ENCODE measurements at regions not wholly inside any gene's neighbourhood (a gene's known extent, or its start where the extent isn't known, plus 50 kb on each side); places are given as distances from the start of the nearest gene placed in this dataset.

DNA sequence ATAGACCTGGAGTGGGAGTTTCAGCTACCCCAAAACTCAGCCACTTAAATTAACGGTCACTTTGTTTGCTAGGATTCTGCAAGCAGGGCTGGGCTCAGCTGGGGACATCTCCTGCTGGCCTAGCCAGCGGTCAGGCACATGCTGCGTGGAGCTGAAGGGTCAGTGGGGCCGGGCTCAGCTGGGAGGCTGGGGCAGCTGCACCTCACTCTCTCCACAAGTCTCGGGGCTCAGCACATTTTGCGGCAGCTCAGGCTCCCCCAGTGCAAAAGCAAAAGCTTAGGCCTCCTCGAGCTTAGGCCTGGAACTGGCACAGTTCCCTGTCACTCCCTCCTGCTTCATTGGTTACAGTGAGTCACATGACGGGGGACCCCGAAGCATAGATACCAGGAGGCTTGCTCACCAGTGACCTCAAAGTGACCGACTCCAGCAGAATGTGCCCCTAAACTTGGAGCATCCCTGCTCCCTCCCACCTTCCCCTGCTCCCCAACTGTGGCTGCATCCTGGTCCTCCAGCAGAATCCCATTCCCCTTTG, 80.6 kb upstream of the CST7 start:
- no peak overlapping the region for H3K27ac Mint-ChIP-seq
- H3K27me3 Mint-ChIP-seq (ENCODE audit: low read depth, poor library complexity) = peaks cover 17% of the 10 kb centered on the region
- TF ChIP-seq, protein P1, sequence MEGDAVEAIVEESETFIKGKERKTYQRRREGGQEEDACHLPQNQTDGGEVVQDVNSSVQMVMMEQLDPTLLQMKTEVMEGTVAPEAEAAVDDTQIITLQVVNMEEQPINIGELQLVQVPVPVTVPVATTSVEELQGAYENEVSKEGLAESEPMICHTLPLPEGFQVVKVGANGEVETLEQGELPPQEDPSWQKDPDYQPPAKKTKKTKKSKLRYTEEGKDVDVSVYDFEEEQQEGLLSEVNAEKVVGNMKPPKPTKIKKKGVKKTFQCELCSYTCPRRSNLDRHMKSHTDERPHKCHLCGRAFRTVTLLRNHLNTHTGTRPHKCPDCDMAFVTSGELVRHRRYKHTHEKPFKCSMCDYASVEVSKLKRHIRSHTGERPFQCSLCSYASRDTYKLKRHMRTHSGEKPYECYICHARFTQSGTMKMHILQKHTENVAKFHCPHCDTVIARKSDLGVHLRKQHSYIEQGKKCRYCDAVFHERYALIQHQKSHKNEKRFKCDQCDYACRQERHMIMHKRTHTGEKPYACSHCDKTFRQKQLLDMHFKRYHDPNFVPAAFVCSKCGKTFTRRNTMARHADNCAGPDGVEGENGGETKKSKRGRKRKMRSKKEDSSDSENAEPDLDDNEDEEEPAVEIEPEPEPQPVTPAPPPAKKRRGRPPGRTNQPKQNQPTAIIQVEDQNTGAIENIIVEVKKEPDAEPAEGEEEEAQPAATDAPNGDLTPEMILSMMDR (IDR thresholded peaks at IDR 0.05) = no peak
- peaks cover 5% of the 10 kb centered on the region for H3K36me3 Mint-ChIP-seq (ENCODE audit: low read depth)
- peaks cover 28% of the 10 kb centered on the region for H3K4me1 Mint-ChIP-seq
- peaks cover 38% of the 10 kb centered on the region for H3K9me3 Mint-ChIP-seq
- no peak for DNase-seq
- no peak overlapping the region for H3K4me3 Mint-ChIP-seq

DNA sequence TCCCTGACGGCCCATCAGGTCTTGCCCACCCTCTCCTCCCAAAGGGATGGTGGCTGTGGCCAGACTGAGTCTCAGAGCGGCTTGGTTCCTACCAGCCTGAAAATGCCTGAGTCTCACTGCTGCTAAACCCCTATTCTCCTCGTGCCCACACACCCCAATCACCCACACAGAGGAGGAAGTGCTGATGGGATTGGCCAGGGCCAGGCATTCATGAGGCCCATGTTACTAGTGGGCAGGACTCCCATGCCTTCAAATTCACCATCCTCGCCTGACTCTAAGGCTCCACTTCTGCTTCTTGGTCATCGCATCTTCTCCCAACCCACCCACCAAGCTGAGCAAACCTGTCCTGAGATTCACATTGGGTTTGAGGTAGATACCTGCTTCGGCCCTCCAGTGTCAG, 80.1 kb upstream of the CST7 start:
- peaks cover 33% of the 10 kb centered on the region for H3K4me1 Mint-ChIP-seq
- peaks cover 33% of the 10 kb centered on the region for H3K9me3 Mint-ChIP-seq
- TF ChIP-seq, protein P1 (IDR thresholded peaks at IDR 0.05) = no peak
- peaks cover 17% of the 10 kb centered on the region for H3K27me3 Mint-ChIP-seq (ENCODE audit: low read depth, poor library complexity)
- no peak for DNase-seq
- H3K27ac Mint-ChIP-seq = no peak overlapping the region
- peaks cover 3% of the 10 kb centered on the region for H3K36me3 Mint-ChIP-seq (ENCODE audit: low read depth)
- no peak overlapping the region for H3K4me3 Mint-ChIP-seq

DNA sequence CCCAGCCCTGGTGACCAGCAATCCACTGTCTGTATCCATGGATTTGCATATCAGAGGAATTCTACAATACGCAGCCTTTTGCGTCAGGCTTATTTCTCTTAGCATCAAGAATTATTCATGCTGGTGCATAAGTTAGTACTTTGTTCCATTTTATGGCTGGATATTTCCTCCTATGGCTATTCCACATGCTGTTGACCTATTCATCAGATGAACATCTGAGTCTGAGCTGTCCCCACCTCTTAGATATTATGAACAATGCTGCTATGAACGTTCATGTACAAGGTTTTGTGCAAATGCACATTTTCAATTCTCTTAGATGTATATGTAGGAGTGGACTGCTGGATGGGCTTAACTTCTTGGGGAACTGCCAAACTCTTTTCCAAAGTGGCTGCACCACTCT, 79.0 kb upstream of the CST7 start:
- H3K36me3 Mint-ChIP-seq (ENCODE audit: low read depth) = no peaks in the 10 kb centered on the region
- TF ChIP-seq, protein P1 (IDR thresholded peaks at IDR 0.05) = no peak
- peaks cover 27% of the 10 kb centered on the region for H3K27me3 Mint-ChIP-seq (ENCODE audit: low read depth, poor library complexity)

DNA sequence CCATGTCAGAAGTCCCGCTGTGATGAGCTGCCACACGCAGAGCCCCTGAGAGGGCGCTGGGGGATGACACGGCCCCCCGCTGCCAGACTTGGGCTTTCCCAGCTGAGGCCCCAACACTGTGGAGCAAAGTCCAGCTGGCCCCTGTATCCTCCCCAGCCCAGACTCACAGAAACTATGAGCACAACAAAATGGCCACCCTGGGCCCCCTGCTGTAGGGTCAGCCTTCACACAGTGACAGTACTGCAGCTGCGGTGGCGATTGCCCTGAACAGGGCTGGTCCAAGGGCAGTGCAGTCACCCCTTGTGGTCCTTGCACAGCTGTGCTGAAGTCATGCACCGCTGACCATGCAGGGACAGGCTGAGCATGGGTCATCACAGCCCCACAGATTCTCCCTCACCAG, 78.2 kb upstream of the CST7 start:
- peaks cover 40% of the 10 kb centered on the region for H3K4me1 Mint-ChIP-seq
- no peaks in the 10 kb centered on the region for H3K36me3 Mint-ChIP-seq (ENCODE audit: low read depth)
- peak overlapping the region; percentile 40 for H3K4me3 Mint-ChIP-seq
- peak overlapping the region; percentile 44 for H3K27ac Mint-ChIP-seq
- peak; percentile 65 for DNase-seq
- peaks cover 14% of the 10 kb centered on the region for H3K9me3 Mint-ChIP-seq
- H3K27me3 Mint-ChIP-seq (ENCODE audit: low read depth, poor library complexity) = peaks cover 23% of the 10 kb centered on the region
- TF ChIP-seq, protein P1 (IDR thresholded peaks at IDR 0.05) = no peak

More for the DNA sequence above, 79.0 kb upstream of the CST7 start:
- H3K4me3 Mint-ChIP-seq = no peak overlapping the region
- H3K27ac Mint-ChIP-seq = no peak overlapping the region
- no peak for DNase-seq
- peaks cover 40% of the 10 kb centered on the region for H3K4me1 Mint-ChIP-seq
- H3K9me3 Mint-ChIP-seq = peaks cover 22% of the 10 kb centered on the region

DNA sequence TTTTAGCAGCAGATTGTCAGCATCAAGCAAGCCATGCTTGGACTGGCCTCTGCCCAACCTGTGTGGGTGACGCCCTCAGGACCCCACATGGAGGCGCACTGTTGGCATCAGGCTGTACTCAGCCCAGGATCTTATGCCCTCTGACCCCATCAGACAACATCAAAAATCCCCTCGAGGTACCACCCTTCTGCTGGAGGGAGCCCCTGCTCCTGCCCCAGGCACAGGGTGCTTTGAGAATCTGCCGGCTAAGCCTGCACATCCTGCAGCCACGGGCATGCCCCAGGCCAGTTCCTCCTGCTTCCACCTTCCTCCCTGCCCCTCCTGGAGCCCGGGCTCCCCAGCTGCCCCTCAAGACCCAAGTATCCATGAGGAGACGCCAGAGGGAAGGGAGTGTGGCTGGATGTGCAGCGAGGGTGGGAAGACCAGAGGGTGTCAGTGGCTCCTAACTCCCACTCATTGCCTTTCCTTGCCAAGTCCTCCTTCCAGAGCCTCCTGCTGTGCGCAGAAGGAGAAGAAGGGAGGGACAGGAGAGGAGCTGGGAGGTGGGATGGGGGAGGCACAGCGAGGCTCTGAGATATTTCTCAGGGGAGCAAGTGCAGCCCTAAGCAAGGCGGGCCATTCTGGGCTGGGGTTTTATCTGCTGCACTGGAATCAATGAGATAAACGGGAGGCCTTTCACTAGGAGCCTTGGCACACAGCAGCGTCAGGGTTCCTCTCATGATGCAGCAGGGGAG, 77.4 kb upstream of the CST7 start:
- TF ChIP-seq, protein P1 (IDR thresholded peaks at IDR 0.05) = no peak
- Mint-ChIP-seq H3K4me3 (no peak overlapping the region), H3K36me3 (ENCODE audit: low read depth) (no peaks in the 10 kb centered on the region), H3K4me1 (peaks cover 40% of the 10 kb centered on the region), H3K27me3 (ENCODE audit: low read depth, poor library complexity) (peaks cover 23% of the 10 kb centered on the region), H3K9me3 (peaks cover 6% of the 10 kb centered on the region), H3K27ac (no peak overlapping the region)
- no peak for DNase-seq

Measured in nephron progenitor cell (in vitro differentiated cells).